ENCODE measurements at regions not wholly inside any gene's neighbourhood (a gene's known extent, or its start where the extent isn't known, plus 50 kb on each side); places are given as distances from the start of the nearest gene placed in this dataset.

DNA sequence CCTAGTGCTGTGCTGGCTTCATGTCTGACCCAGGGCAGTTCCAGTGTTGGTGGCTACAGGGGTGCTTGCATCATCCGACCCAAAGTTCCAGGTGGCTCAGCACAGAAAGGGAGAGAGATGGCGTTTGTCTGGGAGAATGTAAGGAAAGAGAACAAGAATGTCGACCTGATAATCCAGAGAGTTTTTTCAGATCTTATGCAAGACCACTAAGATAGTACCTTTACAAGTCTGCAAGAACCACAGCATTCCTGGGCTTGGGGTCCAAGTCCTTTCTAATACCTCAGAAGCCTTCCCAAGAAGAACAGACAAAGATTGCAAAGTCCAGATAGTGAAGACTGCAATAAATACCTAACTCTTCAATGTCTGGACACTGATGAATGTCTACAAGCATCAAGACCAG, 363.0 kb upstream of the TOM1L1 start:
- TF ChIP-seq, protein P1, sequence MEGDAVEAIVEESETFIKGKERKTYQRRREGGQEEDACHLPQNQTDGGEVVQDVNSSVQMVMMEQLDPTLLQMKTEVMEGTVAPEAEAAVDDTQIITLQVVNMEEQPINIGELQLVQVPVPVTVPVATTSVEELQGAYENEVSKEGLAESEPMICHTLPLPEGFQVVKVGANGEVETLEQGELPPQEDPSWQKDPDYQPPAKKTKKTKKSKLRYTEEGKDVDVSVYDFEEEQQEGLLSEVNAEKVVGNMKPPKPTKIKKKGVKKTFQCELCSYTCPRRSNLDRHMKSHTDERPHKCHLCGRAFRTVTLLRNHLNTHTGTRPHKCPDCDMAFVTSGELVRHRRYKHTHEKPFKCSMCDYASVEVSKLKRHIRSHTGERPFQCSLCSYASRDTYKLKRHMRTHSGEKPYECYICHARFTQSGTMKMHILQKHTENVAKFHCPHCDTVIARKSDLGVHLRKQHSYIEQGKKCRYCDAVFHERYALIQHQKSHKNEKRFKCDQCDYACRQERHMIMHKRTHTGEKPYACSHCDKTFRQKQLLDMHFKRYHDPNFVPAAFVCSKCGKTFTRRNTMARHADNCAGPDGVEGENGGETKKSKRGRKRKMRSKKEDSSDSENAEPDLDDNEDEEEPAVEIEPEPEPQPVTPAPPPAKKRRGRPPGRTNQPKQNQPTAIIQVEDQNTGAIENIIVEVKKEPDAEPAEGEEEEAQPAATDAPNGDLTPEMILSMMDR (IDR thresholded peaks at IDR 0.05) = no peak
- no peak for TF ChIP-seq POLR2A (IDR thresholded peaks at IDR 0.05)
- DNase-seq (ENCODE audit: low spot score in 2 of 2) = no peak
- WGBS, 2 donors = 85 to 89% methylated on average over 3 of the region's 3 CpGs
- intact Hi-C loops (cut with DNase I; ENCODE audit: low total_unique reads) = no loop called here
- no peak overlapping the region for H3K4me3 ChIP-seq (ENCODE audit: low read depth, poor library complexity, severe bottlenecking)

GRCh38 chr17:54544249-54544648, 356.4 kb upstream of the TOM1L1 start:
- no peak for DNase-seq (ENCODE audit: low spot score in 2 of 2)
- TF ChIP-seq POLR2A (IDR thresholded peaks at IDR 0.05) = no peak
- TF ChIP-seq, protein P1 (IDR thresholded peaks at IDR 0.05) = no peak
- WGBS, 2 donors = 66 to 73% methylated on average over 4 of the region's 4 CpGs
- no peak overlapping the region for H3K4me3 ChIP-seq (ENCODE audit: low read depth, poor library complexity, severe bottlenecking)
- intact Hi-C loops (cut with DNase I; ENCODE audit: low total_unique reads) = no loop called here

DNA sequence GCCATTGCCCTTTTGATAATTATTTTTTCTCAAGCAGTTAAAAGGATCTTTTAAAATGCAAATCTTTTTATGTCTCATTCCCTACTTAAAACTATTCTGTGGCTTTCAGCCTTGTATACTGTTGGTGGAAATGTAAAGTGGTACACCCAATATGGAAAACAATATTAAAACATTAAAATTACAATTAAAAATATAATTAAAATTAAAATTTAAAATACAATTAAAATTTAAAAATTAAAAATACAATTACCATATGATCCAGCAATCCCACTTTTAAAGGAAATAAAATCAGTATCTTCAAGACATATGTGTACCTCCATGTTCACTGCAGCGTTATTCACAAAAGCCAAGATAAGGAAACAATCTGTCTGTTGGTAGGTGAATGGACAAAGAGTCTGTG, 340.8 kb upstream of the TOM1L1 start:
- no peak for DNase-seq (ENCODE audit: low spot score in 2 of 2)
- WGBS, 2 donors = 82 to 100% methylated on average over 1 of the region's 1 CpG
- no peak for TF ChIP-seq POLR2A (IDR thresholded peaks at IDR 0.05)
- TF ChIP-seq, protein P1 (IDR thresholded peaks at IDR 0.05) = no peak
- H3K4me3 ChIP-seq (ENCODE audit: low read depth, poor library complexity, severe bottlenecking) = no peak overlapping the region
- intact Hi-C loops (cut with DNase I; ENCODE audit: low total_unique reads) = no loop called here

DNA sequence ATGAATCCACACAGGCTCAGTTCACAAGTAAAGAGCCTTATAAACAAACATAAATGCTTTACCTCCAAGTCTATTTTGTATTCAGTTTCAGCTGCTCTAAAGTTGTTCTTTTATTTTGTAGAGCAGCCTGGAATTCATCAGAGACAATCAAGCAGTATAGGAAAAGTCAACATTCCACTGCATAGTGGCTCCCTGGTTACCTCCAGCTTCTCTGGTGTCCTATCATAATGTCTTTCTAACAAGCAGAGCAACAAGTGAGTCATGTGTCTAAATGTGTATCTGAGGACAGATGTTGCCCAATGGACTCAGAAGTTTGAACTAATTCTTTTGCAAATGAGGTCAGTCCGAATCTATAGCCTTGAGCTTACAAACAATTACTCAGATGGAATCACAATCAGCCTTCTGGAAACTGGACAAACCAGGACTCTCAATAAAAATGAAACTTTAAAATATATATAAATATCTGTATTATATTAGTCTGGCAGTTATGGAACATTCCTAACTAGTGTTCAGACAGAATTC, 292.0 kb upstream of the TOM1L1 start:
- intact Hi-C loops (cut with DNase I; ENCODE audit: low total_unique reads) = no loop called here
- H3K4me3 ChIP-seq (ENCODE audit: low read depth, poor library complexity, severe bottlenecking) = no peak overlapping the region
- DNase-seq (ENCODE audit: low spot score in 2 of 2) = no peak
- TF ChIP-seq, protein P1 (IDR thresholded peaks at IDR 0.05) = no peak
- TF ChIP-seq POLR2A (IDR thresholded peaks at IDR 0.05) = no peak
- WGBS, 2 donors = 41 to 62% methylated on average over 1 of the region's 1 CpG

DNA sequence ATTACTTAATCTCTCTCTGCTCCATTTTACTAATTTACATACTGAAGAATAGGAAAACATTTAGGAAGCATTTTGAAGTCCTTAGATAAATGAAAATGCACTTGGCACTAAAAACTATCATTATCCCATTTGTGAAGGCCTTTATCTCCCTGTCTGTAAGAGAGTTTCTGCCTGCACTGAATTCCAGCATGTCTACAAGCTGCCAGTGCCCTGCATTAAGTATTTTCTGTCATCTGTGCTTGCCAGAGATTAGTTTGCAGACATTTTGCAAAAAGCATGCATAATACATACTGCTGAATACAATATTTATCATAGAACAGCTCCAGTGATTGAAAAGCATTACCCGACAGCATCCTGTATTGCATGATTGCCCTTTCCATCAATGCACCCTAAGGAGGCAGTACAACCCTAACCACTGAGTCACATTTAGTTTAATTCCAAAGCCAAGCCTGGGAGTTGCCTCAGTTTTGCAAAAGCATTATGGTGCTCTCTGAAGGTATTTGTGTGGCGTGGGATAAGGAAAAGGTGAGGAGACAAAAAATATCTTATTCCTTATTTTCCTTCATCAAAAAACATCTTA, 280.2 kb upstream of the TOM1L1 start:
- DNase-seq (ENCODE audit: low spot score in 2 of 2) = no peak
- intact Hi-C loops (cut with DNase I; ENCODE audit: low total_unique reads) = no loop called here
- WGBS, 2 donors = 99% methylated on average over 2 of the region's 2 CpGs
- no peak overlapping the region for H3K4me3 ChIP-seq (ENCODE audit: low read depth, poor library complexity, severe bottlenecking)
- TF ChIP-seq POLR2A (IDR thresholded peaks at IDR 0.05) = no peak
- TF ChIP-seq, protein P1 (IDR thresholded peaks at IDR 0.05) = no peak

DNA sequence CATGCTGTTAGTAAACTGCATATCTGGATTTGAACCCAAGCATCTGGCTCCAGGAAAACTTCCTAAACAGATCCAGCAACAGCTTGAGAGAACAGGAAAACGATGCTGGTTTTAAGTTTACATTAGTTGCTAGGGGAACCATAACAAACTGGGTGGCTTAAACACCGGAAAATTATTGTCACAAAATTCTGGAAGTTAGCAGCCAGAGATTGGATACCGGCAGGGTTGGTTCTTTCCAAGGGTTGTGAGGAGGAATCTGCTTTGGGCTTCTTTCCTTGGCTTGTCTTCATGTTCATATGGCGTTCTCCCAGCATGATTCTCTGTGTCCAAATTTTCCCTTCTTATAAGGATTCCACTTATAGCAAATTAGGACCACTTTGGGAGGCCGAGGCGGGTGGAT, 276.9 kb upstream of the TOM1L1 start:
- intact Hi-C loops (cut with DNase I; ENCODE audit: low total_unique reads) = no loop called here
- DNase-seq (ENCODE audit: low spot score in 2 of 2) = no peak
- no peak overlapping the region for H3K4me3 ChIP-seq (ENCODE audit: low read depth, poor library complexity, severe bottlenecking)
- TF ChIP-seq, protein P1 (IDR thresholded peaks at IDR 0.05) = no peak
- TF ChIP-seq POLR2A (IDR thresholded peaks at IDR 0.05) = no peak
- 45 to 54% methylated on average over 6 of the region's 6 CpGs for WGBS, 2 donors

All from lower leg skin (tissue), 4 donors.